ENCODE measurements at regions not wholly inside any gene's neighbourhood (a gene's known extent, or its start where the extent isn't known, plus 50 kb on each side); places are given as distances from the start of the nearest gene placed in this dataset.

DNA sequence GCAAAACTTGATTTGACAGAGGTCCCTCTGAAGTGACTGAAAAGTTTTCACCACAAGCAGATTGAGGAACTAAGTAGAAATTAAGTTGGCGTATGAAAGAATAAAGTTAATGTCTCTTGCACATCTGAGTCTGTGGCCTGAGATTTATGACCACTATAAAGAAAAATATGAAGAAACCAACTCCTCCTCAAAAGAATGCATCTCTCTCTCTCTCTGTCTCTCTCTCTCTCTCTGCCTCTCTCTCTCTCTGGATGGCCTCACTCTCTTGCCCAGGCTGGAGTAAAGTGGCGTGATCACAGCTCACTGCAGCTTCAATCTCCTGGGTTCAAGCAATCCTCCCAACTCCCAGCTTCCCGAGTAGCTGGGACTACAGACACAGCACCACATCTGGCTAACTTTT lies 55.2 kb downstream of the RPL22L1 start:
- TF ChIP-seq, protein P1, sequence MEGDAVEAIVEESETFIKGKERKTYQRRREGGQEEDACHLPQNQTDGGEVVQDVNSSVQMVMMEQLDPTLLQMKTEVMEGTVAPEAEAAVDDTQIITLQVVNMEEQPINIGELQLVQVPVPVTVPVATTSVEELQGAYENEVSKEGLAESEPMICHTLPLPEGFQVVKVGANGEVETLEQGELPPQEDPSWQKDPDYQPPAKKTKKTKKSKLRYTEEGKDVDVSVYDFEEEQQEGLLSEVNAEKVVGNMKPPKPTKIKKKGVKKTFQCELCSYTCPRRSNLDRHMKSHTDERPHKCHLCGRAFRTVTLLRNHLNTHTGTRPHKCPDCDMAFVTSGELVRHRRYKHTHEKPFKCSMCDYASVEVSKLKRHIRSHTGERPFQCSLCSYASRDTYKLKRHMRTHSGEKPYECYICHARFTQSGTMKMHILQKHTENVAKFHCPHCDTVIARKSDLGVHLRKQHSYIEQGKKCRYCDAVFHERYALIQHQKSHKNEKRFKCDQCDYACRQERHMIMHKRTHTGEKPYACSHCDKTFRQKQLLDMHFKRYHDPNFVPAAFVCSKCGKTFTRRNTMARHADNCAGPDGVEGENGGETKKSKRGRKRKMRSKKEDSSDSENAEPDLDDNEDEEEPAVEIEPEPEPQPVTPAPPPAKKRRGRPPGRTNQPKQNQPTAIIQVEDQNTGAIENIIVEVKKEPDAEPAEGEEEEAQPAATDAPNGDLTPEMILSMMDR (IDR thresholded peaks at IDR 0.05) = no peak

DNA sequence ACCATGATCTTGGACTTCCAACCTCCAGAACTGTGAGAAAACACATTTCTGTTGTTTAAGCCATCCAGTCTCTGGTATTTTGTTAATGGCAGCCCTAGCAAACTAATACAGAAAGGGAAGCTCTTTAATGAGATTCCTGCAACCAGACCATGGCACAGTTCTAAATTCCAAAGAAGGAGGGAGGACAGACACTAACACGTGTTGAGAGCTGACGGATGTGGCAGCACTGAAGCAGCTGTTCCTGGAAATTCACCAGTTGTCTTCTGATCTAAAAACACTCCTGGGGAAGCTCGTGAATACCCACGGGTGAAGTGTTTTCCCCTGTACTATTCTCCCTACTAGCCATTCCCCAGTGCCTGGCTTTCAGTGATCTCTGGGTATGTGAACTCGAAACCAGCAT lies 56.7 kb downstream of the RPL22L1 start:
- TF ChIP-seq, protein P1 (IDR thresholded peaks at IDR 0.05) = no peak

DNA sequence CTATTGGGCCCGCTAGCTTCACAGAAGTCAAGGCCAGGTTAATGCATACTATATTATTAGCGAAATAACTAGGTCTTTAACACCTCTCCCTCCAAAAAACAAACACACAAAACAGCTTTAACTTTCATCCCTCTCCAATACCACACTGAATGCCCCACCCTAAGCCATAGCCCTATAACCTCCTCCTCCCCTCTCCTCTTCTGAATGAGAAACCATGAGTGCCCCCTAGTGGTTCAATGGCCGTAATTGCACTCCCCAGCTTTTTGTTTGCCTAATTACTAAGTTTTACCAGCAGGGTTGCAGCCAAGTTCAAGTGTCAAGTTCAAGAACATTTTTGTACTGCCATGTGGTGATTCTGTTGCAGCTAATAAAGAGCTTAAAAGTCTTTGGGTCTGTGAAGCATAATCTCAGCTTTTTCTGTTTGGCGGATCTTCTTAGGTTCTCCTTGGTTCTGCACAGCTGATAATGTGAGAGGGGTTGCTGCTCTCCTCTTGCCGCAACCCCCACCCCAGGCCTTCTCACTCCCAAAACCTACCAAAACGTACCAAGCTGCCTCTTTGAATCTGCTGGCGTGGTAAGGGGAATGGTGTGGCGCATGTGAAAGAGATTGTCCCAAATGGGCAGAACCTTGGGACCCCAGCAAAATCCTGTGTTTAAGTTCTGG lies 57.9 kb downstream of the RPL22L1 start:
- TF ChIP-seq, protein P1 (IDR thresholded peaks at IDR 0.05) = peak; percentile 96

DNA sequence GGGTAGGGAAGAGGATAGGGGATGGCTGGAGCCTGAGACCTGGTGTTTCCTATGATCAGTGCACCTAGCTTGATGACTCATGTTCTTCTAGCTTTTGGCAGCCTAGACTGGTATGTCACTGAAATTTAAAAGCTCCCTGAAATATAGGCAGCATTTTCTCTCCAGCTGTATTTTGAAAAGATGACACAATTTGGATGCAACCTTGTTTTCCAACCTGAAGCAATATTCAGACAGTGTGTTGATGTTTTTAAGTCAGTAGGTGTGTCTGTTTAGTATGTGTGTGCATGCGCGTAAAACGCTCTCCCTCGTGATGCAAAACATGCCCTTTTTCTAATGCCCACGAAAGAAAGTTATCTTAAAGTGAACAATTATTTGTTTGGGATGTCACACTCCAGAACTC lies 58.5 kb downstream of the RPL22L1 start:
- TF ChIP-seq, protein P1 (IDR thresholded peaks at IDR 0.05) = no peak

DNA sequence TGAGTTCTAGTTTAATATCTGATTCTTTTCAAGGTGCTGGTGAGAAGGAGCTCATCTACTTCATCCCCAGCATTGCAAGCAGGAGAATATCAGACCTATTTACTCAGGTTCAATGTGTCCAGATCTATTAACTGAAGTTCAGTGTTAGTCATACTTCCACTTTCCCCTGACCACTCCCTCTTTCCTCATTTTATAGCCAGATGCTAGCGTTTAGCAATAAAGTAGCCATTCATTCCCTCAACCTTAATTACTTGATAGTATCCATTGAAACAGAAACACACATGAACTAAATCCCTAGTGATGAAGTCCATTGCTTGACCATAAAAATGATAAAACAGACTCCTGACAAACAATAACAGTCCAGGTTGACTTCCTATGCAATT lies 60.0 kb downstream of the RPL22L1 start:
- TF ChIP-seq, protein P1 (IDR thresholded peaks at IDR 0.05) = no peak

- TF ChIP-seq, protein P1 (IDR thresholded peaks at IDR 0.05) = peak; percentile 75
Observed at GRCh38 chr3:170809007-170809974, 60.7 kb downstream of the RPL22L1 start.

DNA sequence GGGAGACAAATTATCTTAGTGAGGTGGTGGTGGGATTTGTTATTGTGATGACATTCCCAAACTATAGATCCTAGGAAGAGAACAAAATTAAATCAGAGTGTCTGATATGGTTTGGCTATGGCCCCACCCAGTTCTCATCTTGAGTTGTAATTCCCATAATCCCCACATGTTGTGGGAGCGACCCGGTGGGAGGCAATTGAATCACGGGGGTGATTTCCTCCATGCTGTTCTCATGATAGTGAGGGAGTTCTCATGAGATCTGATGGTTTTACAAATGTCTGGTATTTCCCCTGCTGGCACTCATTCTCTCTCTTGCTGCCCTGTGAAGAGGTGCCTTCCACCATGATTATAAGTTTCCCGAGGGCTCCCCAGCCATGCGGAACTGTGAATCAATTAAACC lies 62.0 kb downstream of the RPL22L1 start:
- TF ChIP-seq, protein P1 (IDR thresholded peaks at IDR 0.05) = no peak

Data from LNCAP (cell line).